MCF 10A (cell line): ENCODE measurements at regions not wholly inside any gene's neighbourhood (a gene's known extent, or its start where the extent isn't known, plus 50 kb on each side); places are given as distances from the start of the nearest gene placed in this dataset.

Experiments
- BruUV-seq: library from RNA; stranded (reverse); fragments of 400-500 nt; replicated peaks from 2 replicates; lab custom pipeline; 2021; lab: Mats Ljungman, UMichigan
- CTCF ChIA-PET: fragments of 300-600 bp; sonication (Branson Sonifier 250); formaldehyde crosslinking; extraction: SDS; loops from one replicate; lab custom pipeline; 2021; ENCODE audit warnings: antibody characterized with exemption, inconsistent platforms; lab: Yijun Ruan, JAX
- POLR2A ChIA-PET: fragments of 300-600, 350-650 bp; sonication (Branson Sonifier 250); formaldehyde crosslinking; extraction: SDS; loops from one replicate; lab custom pipeline; 2020; ENCODE audit warnings: antibody characterized with exemption, inconsistent platforms; lab: Yijun Ruan, JAX
- DNase-seq: peaks from one replicate; pipeline ENCODE4 v3.0.0-alpha.2; 2018; ENCODE audit not compliant: unreplicated experiment
- H3K27ac Mint-ChIP-seq: one replicate; pipeline ENCODE4 v1.8.0; 2022; ENCODE audit warnings: mild to moderate bottlenecking, low read depth, mixed read lengths; ENCODE audit not compliant: unreplicated experiment
- H3K27me3 Mint-ChIP-seq: one replicate; pipeline ENCODE4 v1.8.0; 2022; ENCODE audit warnings: mixed read lengths; ENCODE audit not compliant: insufficient read depth, unreplicated experiment
- H3K36me3 Mint-ChIP-seq: one replicate; pipeline ENCODE4 v1.8.0; 2022; ENCODE audit warnings: mild to moderate bottlenecking, moderate library complexity, mixed read lengths; ENCODE audit not compliant: insufficient read depth, unreplicated experiment
- H3K4me1 Mint-ChIP-seq: one replicate; pipeline ENCODE4 v1.8.0; 2022; ENCODE audit warnings: mixed read lengths; ENCODE audit not compliant: insufficient read depth, unreplicated experiment
- H3K4me3 Mint-ChIP-seq: one replicate; pipeline ENCODE4 v1.8.0; 2022; ENCODE audit warnings: mild to moderate bottlenecking, moderate library complexity, mixed read lengths; ENCODE audit not compliant: unreplicated experiment
- H3K9me3 Mint-ChIP-seq: one replicate; pipeline ENCODE4 v1.8.0; 2022; ENCODE audit warnings: mixed read lengths; ENCODE audit not compliant: unreplicated experiment
- intact Hi-C: fragments of 100-400 bp; cut with micrococcal nuclease; formaldehyde crosslinking; loops from 2 replicates; pipeline ENCODE4 v1.14.1; 2022
- TF ChIP-seq, protein P1 (sequence below): fragments of 200-600 bp; IDR thresholded peaks from one replicate; pipeline ENCODE4 v1.8.0; 2022; ENCODE audit warnings: antibody characterized with exemption, mild to moderate bottlenecking; ENCODE audit not compliant: unreplicated experiment

DNA sequence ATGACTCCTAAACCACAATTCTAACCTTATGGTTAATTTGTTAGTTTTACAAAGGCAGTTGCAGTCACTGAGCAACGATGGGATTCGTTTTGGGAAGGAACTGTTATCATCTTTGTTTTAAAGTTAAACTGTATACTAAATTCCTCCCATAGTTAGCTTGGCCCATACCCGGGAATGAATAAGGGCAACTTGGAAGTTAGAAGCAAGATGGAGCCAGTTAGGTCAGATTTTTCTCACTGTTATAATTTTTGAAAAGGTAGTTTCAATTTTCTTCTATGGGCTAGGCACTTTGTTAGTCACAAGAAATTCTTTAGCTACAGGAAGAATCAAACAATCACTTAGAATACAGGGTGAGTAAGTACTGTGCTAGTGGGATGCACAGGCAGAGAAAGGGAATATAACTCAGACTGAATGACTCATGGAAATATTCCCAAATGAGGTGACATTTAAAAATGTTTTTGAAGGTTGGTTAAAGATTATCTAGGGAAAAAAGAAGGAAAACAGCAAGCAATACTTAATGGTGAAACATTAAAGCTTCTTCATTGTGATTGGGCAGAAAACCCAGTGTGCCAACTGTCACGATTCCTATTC lies 153.6 kb downstream of the MAGEB17 start:
- H3K27ac Mint-ChIP-seq = no peak overlapping the region

DNA sequence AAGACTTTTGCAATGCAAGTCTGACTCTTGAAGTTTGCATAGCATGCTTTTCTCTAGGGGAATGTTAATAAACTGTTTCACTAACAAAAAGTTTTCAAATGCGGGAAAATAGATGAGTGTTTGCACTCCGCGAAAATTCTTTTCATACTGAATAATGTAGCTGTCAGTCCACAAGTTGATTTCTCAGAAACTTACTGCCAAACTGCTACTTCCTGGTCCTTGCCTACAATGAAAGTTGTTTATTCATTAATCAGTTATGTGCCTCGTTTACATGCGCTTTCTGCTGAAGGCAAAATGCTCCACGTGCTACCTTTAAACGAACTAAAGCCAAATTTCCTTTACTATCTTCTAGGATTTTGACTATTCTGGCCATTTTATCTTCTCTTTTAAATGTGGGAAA lies 166.2 kb downstream of the MAGEB17 start:
- intact Hi-C loops = no loop called here
- DNase-seq = no peak
- peaks cover 62% of the 10 kb centered on the region for H3K27me3 Mint-ChIP-seq
- no peaks in the 10 kb centered on the region for H3K9me3 Mint-ChIP-seq
- TF ChIP-seq, protein P1, sequence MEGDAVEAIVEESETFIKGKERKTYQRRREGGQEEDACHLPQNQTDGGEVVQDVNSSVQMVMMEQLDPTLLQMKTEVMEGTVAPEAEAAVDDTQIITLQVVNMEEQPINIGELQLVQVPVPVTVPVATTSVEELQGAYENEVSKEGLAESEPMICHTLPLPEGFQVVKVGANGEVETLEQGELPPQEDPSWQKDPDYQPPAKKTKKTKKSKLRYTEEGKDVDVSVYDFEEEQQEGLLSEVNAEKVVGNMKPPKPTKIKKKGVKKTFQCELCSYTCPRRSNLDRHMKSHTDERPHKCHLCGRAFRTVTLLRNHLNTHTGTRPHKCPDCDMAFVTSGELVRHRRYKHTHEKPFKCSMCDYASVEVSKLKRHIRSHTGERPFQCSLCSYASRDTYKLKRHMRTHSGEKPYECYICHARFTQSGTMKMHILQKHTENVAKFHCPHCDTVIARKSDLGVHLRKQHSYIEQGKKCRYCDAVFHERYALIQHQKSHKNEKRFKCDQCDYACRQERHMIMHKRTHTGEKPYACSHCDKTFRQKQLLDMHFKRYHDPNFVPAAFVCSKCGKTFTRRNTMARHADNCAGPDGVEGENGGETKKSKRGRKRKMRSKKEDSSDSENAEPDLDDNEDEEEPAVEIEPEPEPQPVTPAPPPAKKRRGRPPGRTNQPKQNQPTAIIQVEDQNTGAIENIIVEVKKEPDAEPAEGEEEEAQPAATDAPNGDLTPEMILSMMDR = no peak
- H3K4me1 Mint-ChIP-seq = no peaks in the 10 kb centered on the region
- no peak overlapping the region for H3K27ac Mint-ChIP-seq
- BruUV-seq = no TSS peak
- H3K36me3 Mint-ChIP-seq = no peaks in the 10 kb centered on the region
- ChIA-PET CTCF (no interaction called here), POLR2A (no interaction called here)
- H3K4me3 Mint-ChIP-seq = no peak overlapping the region

More for the DNA sequence above, 153.6 kb downstream of the MAGEB17 start:
- H3K36me3 Mint-ChIP-seq = no peaks in the 10 kb centered on the region
- POLR2A ChIA-PET = no interaction called here
- H3K9me3 Mint-ChIP-seq = peaks cover 7% of the 10 kb centered on the region
- intact Hi-C loops = no loop called here
- H3K4me1 Mint-ChIP-seq = no peaks in the 10 kb centered on the region
- TF ChIP-seq, protein P1 = no peak
- CTCF ChIA-PET = interaction anchor here (0.6 to 0.7 kb wide), 2 partner anchors 157 to 164 kb away, joined by 3 to 5 read pairs; no protein-coding TSS in a partner anchor
- DNase-seq = peak; percentile 6
- H3K27me3 Mint-ChIP-seq = peaks cover 17% of the 10 kb centered on the region
- H3K4me3 Mint-ChIP-seq = no peak overlapping the region
- BruUV-seq = no TSS peak

DNA sequence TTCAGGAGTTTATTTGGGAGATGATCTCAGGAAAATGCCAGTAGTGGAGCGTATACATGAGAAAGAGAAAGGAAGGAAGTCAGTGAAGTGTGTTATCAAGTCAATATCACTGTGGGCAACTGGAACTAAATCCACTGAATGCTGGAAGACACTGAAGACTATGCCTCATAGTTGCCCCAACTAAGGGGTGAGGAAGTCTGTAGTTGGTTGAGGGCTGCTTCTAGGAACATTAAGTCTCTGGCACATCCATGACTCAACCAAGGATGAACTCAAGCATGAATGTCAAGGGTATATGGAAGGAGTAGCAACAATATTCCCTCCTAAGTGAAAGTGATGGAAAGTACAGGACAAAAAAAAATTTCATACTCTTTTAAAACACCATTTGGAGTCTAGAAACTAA lies 167.9 kb downstream of the MAGEB17 start:
- DNase-seq = no peak
- no TSS peak for BruUV-seq
- intact Hi-C loops = no loop called here
- Mint-ChIP-seq H3K9me3 (no peaks in the 10 kb centered on the region), H3K4me3 (no peak overlapping the region), H3K27ac (no peak overlapping the region), H3K4me1 (no peaks in the 10 kb centered on the region), H3K36me3 (no peaks in the 10 kb centered on the region), H3K27me3 (peaks cover 58% of the 10 kb centered on the region)
- POLR2A ChIA-PET = no interaction called here
- TF ChIP-seq, protein P1 = no peak
- CTCF ChIA-PET = interaction anchor here (0.7 kb wide), 1 partner anchor 555 kb away, joined by 3 read pairs; no protein-coding TSS in a partner anchor

DNA sequence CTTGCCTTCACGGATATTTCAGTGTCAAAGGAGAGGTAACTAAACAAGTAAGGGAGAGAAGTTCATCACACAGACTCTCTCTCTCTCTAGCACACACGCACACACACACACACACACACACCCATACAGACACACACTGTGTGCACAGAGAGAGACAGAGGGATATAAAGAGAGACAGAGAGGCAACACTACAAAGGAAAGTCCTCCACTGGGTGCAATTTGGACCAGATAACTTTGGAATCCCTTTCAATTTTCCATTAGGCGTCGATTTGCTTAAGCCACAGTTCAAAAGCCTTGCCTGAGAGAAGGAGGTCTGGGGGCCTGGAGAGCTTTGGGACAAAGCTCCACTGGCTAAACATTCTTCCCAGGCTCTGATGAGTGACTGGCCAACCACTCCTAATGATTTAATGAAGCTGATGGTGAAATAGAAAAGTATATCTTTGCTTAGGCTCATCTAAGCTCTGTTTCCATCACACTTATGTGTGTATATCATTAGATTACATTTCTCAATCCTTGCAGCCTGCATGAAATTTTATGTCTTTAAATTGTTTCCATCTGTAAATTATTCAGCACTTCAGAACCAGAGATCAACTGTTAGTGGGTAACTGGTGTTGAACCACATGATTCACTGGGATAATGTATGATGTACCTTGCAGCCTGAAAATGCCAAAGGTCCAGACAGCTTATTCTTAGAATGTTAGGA lies 180.8 kb downstream of the MAGEB17 start:
- BruUV-seq = no TSS peak
- CTCF ChIA-PET = no interaction called here

More for the DNA sequence above, 180.8 kb downstream of the MAGEB17 start:
- H3K4me1 Mint-ChIP-seq = no peaks in the 10 kb centered on the region
- H3K9me3 Mint-ChIP-seq = no peaks in the 10 kb centered on the region
- peaks cover 69% of the 10 kb centered on the region for H3K27me3 Mint-ChIP-seq
- TF ChIP-seq, protein P1 = no peak
- no peak overlapping the region for H3K27ac Mint-ChIP-seq
- no peak for DNase-seq
- H3K4me3 Mint-ChIP-seq = no peak overlapping the region
- no peaks in the 10 kb centered on the region for H3K36me3 Mint-ChIP-seq
- intact Hi-C loops = no loop called here
- POLR2A ChIA-PET = no interaction called here
